ENCODE measurements at regions not wholly inside any gene's neighbourhood (a gene's known extent, or its start where the extent isn't known, plus 50 kb on each side); places are given as distances from the start of the nearest gene placed in this dataset.

DNA sequence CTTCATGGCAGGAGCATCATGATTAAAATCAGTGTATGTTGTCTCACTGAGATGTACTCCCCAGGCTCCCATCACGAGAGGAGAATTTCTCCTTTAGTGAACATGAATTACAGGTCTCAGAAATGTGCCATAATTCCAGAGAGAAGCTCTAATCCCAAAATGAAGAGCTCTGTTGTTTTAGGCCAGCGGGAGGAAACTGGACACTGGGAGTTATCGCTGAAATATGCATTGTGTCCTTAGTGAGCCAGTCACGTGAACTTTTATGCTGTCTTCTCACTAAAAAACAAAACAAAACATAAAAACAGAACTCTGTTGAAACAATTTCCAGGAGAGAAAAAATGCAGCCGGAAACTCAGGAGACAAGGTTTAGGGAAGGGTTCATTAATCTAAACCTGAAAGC lies 315.7 kb upstream of the NT5E start:
- TF ChIP-seq POLR2AphosphoS5 (IDR thresholded peaks at IDR 0.05; ENCODE audit: low read depth, low read length): no peak
- TF ChIP-seq POLR2A (IDR thresholded peaks at IDR 0.05; ENCODE audit: low read depth, low read length): no peak
- TF ChIP-seq TAF1 (IDR thresholded peaks at IDR 0.05; ENCODE audit: borderline replicate concordance, low read depth, low read length): no peak

Measured in GM12892 (cell line).